SK-N-SH (cell line): ENCODE measurements at regions not wholly inside any gene's neighbourhood (a gene's known extent, or its start where the extent isn't known, plus 50 kb on each side); places are given as distances from the start of the nearest gene placed in this dataset.
A peak's percentile ranks its signal among the peaks of the same experiment; 100 is the strongest.

Experiments
- CTCF ChIA-PET: fragments of 300-600, 350-600 bp; formaldehyde crosslinking; extraction: SDS; loops from one replicate; lab custom pipeline; 2021; lab: Yijun Ruan, JAX
- POLR2A ChIA-PET: fragments of 350-600 bp; sonication (Branson Sonifier 250); formaldehyde crosslinking; extraction: SDS; loops from one replicate; lab custom pipeline; 2020; ENCODE audit warnings: antibody characterized with exemption, inconsistent platforms; lab: Yijun Ruan, JAX
- DNase-seq: peaks from one replicate; pipeline ENCODE4 v3.0.0; 2012
- H2AFZ ChIP-seq: fragments of 200-600 bp; sonication (generic); 2 replicates; pipeline ENCODE4 v1.8.1; 2016; ENCODE audit warnings: antibody characterized with exemption, mild to moderate bottlenecking, low read depth
- H3F3A ChIP-seq: fragments of 200-600 bp; sonication (generic); replicated peaks from 2 replicates; pipeline ENCODE3; 2016; ENCODE audit warnings: antibody characterized with exemption, mild to moderate bottlenecking; ENCODE audit not compliant: insufficient read depth
- H3K27ac ChIP-seq, 2 experiments: fragments of 200-500 bp in 1 of 2; fragments of 200-600 bp in 1 of 2; sonication (Bioruptor generic) in 1 of 2; sonication (generic), shearing (Covaris generic) in 1 of 2; 2 replicates each; pipeline versions ENCODE4 v1.5.1 to v1.6.1; 2014 to 2016; ENCODE audit warnings: low read depth in 2 of 2, inconsistent platforms in 1 of 2, low read length in 1 of 2, mild to moderate bottlenecking in 1 of 2, mixed read lengths in 1 of 2
- H3K27me3 ChIP-seq: fragments of 200-600 bp; sonication (generic), shearing (Covaris generic); 2 replicates; pipeline ENCODE4 v1.6.1; 2016; ENCODE audit warnings: mixed run types; ENCODE audit not compliant: insufficient read depth
- H3K36me3 ChIP-seq, 2 experiments: fragments of 200-500 bp in 1 of 2; fragments of 200-600 bp in 1 of 2; sonication (Bioruptor generic) in 1 of 2; sonication (generic) in 1 of 2; replicated peaks in 1 of 2; 2 replicates each; pipeline versions ENCODE3 to v1.5.1; 2014 to 2016; ENCODE audit warnings: low read length in 1 of 2, mild to moderate bottlenecking in 1 of 2; ENCODE audit not compliant: insufficient read depth in 2 of 2, control insufficient read depth in 1 of 2
- H3K4me1 ChIP-seq, 2 experiments: fragments of 200-500 bp in 1 of 2; fragments of 200-600 bp in 1 of 2; sonication (Bioruptor generic) in 1 of 2; sonication (generic), shearing (Covaris generic) in 1 of 2; 2 replicates each; pipeline versions ENCODE4 v1.5.1 to v1.6.1; 2014 to 2016; ENCODE audit warnings: low read depth in 1 of 2, low read length in 1 of 2, mixed run types in 1 of 2; ENCODE audit not compliant: insufficient read depth in 2 of 2, control insufficient read depth in 1 of 2
- H3K4me2 ChIP-seq: fragments of 200-600 bp; sonication (generic), shearing (Covaris generic); 2 replicates; pipeline ENCODE4 v1.6.1; 2017; ENCODE audit warnings: mixed run types
- H3K4me3 ChIP-seq, 2 experiments: fragments of 200-500 bp in 1 of 2; fragments of 200-600 bp in 1 of 2; sonication (Bioruptor generic) in 1 of 2; sonication (generic), shearing (Covaris generic) in 1 of 2; 2 replicates each; pipeline versions ENCODE4 v1.5.1 to v1.8.1; 2014 to 2016; ENCODE audit warnings: low read depth in 2 of 2, inconsistent platforms in 1 of 2, low read length in 1 of 2, mild to moderate bottlenecking in 1 of 2, mixed read lengths in 1 of 2, moderate library complexity in 1 of 2
- H3K79me2 ChIP-seq: fragments of 200-600 bp; sonication (generic); 2 replicates; pipeline ENCODE4 v1.8.1; 2017; ENCODE audit warnings: mild to moderate bottlenecking; ENCODE audit not compliant: insufficient read depth
- H3K9ac ChIP-seq: fragments of 200-600 bp; sonication (generic); 2 replicates; pipeline ENCODE4 v1.6.1; 2017; ENCODE audit warnings: mixed run types
- H3K9me2 ChIP-seq: fragments of 200-600 bp; sonication (generic); 2 replicates; pipeline ENCODE4 v1.6.1; 2017; ENCODE audit warnings: mixed run types
- H3K9me3 ChIP-seq: fragments of 200-600 bp; sonication (generic); 2 replicates; pipeline ENCODE4 v1.6.1; 2017; ENCODE audit warnings: mixed run types, mild to moderate bottlenecking, moderate library complexity
- H4K20me1 ChIP-seq: fragments of 200-600 bp; sonication (generic); 2 replicates; pipeline ENCODE4 v1.6.1; 2017; ENCODE audit warnings: mild to moderate bottlenecking, mixed run types; ENCODE audit not compliant: insufficient read depth
- CHD2 ChIP-seq: fragments of 150-350 bp; IDR thresholded peaks from 2 replicates; pipeline ENCODE4 v1.6.1; 2018; ENCODE audit warnings: low read length; ENCODE audit not compliant: partially characterized antibody
- ELF1 ChIP-seq: IDR thresholded peaks from 2 replicates; pipeline ENCODE4 v1.4.0; 2012
- EP300 ChIP-seq, 2 experiments: IDR thresholded peaks; 2 replicates each; pipeline versions ENCODE4 v1.4.0 to v1.6.1; 2012; ENCODE audit warnings: borderline replicate concordance in 1 of 2, low read depth in 1 of 2, low read length in 1 of 2
- EZH2phosphoT487 ChIP-seq: fragments of 200-600 bp; sonication (generic); IDR thresholded peaks from 2 replicates; pipeline ENCODE4 v1.6.1; 2017; ENCODE audit warnings: low read depth, mixed run types, mild to moderate bottlenecking, antibody characterized with exemption, moderate library complexity, borderline replicate concordance
- FOSL2 ChIP-seq: IDR thresholded peaks from 2 replicates; pipeline ENCODE4 v1.4.0; 2012; ENCODE audit warnings: low read depth, mild to moderate bottlenecking, moderate library complexity, borderline replicate concordance
- FOXJ3 ChIP-seq: sonication (generic); formaldehyde crosslinking; IDR thresholded peaks from 2 replicates; pipeline ENCODE4 v1.5.1; 2020; ENCODE audit warnings: mild to moderate bottlenecking, missing genetic modification reagents
- FOXM1 ChIP-seq: IDR thresholded peaks from 2 replicates; pipeline ENCODE4 v1.4.0; 2012; ENCODE audit warnings: low read depth, mild to moderate bottlenecking
- MEF2A ChIP-seq: IDR thresholded peaks from 2 replicates; pipeline ENCODE4 v1.4.0; 2012; ENCODE audit warnings: low read depth, borderline replicate concordance
- NFIC ChIP-seq: IDR thresholded peaks from 2 replicates; pipeline ENCODE4 v1.4.0; 2012; ENCODE audit warnings: borderline replicate concordance
- POLR2AphosphoS5 ChIP-seq: IDR thresholded peaks from 2 replicates; pipeline ENCODE4 v1.6.1; 2012; ENCODE audit warnings: low read depth, low read length
- RFX5 ChIP-seq: IDR thresholded peaks from 2 replicates; pipeline ENCODE4 v1.6.1; 2012; ENCODE audit warnings: mild to moderate bottlenecking, improper control_type of control experiment, low read length
- TAF1 ChIP-seq: IDR thresholded peaks from 2 replicates; pipeline ENCODE4 v1.6.1; 2012; ENCODE audit warnings: low read depth, mild to moderate bottlenecking, low read length, moderate library complexity, borderline replicate concordance
- TCF12 ChIP-seq: IDR thresholded peaks from 2 replicates; pipeline ENCODE4 v1.4.0; 2012
- TEAD4 ChIP-seq: IDR thresholded peaks from 2 replicates; pipeline ENCODE4 v1.4.0; 2012; ENCODE audit warnings: mild to moderate bottlenecking, borderline replicate concordance; ENCODE audit not compliant: insufficient read depth
- whole genome bisulfite sequencing: methylation state at CpG from one replicate; pipeline ENCODE4 v1.1.6; 2017; ENCODE audit warnings: low lambda C conversion rate; 5-methylcytosine and 5-hydroxymethylcytosine counted together
- TF ChIP-seq, protein P1 (sequence below): IDR thresholded peaks from 2 replicates; pipeline ENCODE4; 2012
- TF ChIP-seq, protein P2 (sequence below): IDR thresholded peaks from 2 replicates; pipeline ENCODE4 v1.4.0; 2012; ENCODE audit warnings: low read depth, borderline replicate concordance
- TF ChIP-seq, protein P3 (sequence below): IDR thresholded peaks from 2 replicates; pipeline ENCODE4 v1.4.0; 2012; ENCODE audit warnings: low read depth
- TF ChIP-seq, protein P4 (sequence below): IDR thresholded peaks from 2 replicates; pipeline ENCODE4 v1.6.1; 2012; ENCODE audit warnings: mild to moderate bottlenecking, low read depth, low read length, moderate library complexity

DNA sequence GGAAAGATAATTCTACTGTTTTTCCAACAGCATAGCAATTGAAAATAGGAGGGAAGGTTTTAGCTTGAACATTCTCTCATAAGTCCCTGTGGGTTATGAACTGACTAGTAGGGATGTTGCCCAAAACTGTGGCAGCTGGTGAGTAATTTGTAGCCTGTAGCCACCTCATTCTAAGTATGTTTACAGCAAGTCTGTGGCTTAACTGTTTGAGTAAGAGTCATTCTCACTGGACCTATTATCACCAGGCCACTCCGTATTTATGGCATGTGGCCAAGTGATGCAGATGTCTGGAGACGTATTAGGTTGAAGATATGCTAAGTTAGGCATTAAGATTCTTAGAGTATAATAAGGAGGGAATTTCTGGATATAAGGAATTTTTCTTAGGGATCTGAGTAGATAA is 458.3 kb downstream of the ETNK1 start:
- no peak overlapping the region for H3K4me3 ChIP-seq
- no peaks in the 10 kb centered on the region for H3K79me2 ChIP-seq
- no peaks in the 10 kb centered on the region for H3K36me3 ChIP-seq
- POLR2A ChIA-PET: no interaction called here
- no peak overlapping the region for H3K4me2 ChIP-seq
- H2AFZ ChIP-seq: no peak overlapping the region
- H3K9me2 ChIP-seq: no peaks in the 10 kb centered on the region
- no peak for DNase-seq
- H3K9me3 ChIP-seq: no peaks in the 10 kb centered on the region
- TF ChIP-seq ELF1: no peak
- peak; percentile 38; the same call in 1 of the 2 replicates for TF ChIP-seq NFIC
- TF ChIP-seq EZH2phosphoT487: no peak
- TF ChIP-seq TCF12: peak; percentile 42; the same call in 1 of the 2 replicates
- no peak for TF ChIP-seq POLR2AphosphoS5
- no peak for TF ChIP-seq FOXJ3
- no peak for TF ChIP-seq FOSL2
- TF ChIP-seq, protein P1, sequence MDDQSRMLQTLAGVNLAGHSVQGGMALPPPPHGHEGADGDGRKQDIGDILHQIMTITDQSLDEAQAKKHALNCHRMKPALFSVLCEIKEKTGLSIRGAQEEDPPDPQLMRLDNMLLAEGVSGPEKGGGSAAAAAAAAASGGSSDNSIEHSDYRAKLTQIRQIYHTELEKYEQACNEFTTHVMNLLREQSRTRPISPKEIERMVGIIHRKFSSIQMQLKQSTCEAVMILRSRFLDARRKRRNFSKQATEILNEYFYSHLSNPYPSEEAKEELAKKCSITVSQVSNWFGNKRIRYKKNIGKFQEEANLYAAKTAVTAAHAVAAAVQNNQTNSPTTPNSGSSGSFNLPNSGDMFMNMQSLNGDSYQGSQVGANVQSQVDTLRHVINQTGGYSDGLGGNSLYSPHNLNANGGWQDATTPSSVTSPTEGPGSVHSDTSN: no peak
- no peaks in the 10 kb centered on the region for H4K20me1 ChIP-seq
- peaks cover 0 to 4% of the 10 kb centered on the region in 2 experiments; a peak in 2 of 4 replicates for H3K4me1 ChIP-seq
- peak overlapping the region in 1 of 2 experiments; percentile 43; a peak in 1 of 4 replicates for H3K27ac ChIP-seq
- no peak overlapping the region for H3K9ac ChIP-seq
- CTCF ChIA-PET: interaction anchor here (1.5 kb wide), 1 partner anchor 15 kb away, joined by 4 read pairs; no protein-coding TSS in a partner anchor
- H3K27me3 ChIP-seq: no peaks in the 10 kb centered on the region
- H3F3A ChIP-seq: peaks cover 13% of the 10 kb centered on the region
- WGBS: 3% methylated on average over 2 of the region's 2 CpGs

DNA sequence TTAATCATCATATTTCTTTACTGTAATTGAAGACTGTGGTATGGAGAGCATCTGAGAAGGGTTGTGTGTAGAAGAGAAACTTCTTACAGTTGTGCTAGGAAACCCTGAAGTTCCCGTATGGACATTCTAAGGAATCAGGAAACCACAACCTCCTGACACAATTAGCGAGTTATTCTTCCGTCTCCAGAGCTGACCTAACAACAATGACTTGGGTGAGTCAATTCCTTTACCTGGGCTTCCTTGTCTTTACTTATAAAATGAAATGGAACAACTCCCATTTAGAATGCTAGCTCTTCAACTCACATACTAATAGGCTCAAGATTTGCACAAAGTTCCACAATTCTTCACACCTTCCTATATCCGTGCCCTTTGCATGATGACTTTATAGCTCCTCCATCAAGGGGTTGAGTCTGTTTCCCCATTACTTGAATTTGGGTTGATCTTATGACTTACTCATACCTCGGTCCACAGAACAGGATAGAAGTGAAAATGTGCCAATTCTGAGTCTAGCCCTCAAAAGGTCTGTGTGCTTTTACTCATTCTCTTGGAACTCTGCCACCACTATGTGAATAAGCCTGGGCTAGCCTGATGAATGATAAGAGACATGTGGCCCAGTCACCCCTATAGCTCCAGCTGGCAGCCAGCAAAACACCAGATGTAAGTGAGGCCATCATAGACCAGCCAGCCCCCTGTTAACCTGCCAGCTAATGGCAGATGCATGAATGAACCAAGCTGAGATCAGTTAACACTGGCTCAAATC is 459.4 kb downstream of the ETNK1 start:
- Histone ChIP-seq H3K79me2 (no peaks in the 10 kb centered on the region), H2AFZ (no peak overlapping the region), H3K4me1 (peaks cover 0 to 4% of the 10 kb centered on the region in 2 experiments; a peak in 2 of 4 replicates), H3K9me3 (no peaks in the 10 kb centered on the region), H3F3A (peaks cover 13% of the 10 kb centered on the region), H3K36me3 (no peaks in the 10 kb centered on the region), H3K27me3 (no peaks in the 10 kb centered on the region), H3K9me2 (no peaks in the 10 kb centered on the region), H3K9ac (no peak overlapping the region), H3K4me3 (no peak overlapping the region), H3K4me2 (no peak overlapping the region), H3K27ac (peak overlapping the region; percentile 24 to 91; a peak in 3 of 4 replicates), H4K20me1 (no peaks in the 10 kb centered on the region)
- DNase-seq: peak; percentile 63
- WGBS: 6% methylated on average over 5 of the region's 5 CpGs
- ChIA-PET POLR2A (no interaction called here), CTCF (interaction anchor here (1.5 kb wide), 1 partner anchor 14 kb away, joined by 4 read pairs; no protein-coding TSS in a partner anchor)
- TF ChIP-seq FOXM1 (0 out of 2 replicates have a peak, but pooled peaks have one; percentile 42), FOSL2 (peak; percentile 55; the same call in 1 of the 2 replicates), TEAD4 (peak; percentile 38; the same call in 1 of the 2 replicates), MEF2A (0 out of 2 replicates have a peak, but pooled peaks have one; percentile 9), TAF1 (no peak), EP300 (IDR thresholded peaks at IDR 0.05; ENCODE audit: borderline replicate concordance in 1 of 2, low read depth in 1 of 2, low read length in 1 of 2) (peak; percentile 50 to 71; a peak in 2 of 4 replicates), RFX5 (no peak), EZH2phosphoT487 (no peak), CHD2 (peak; percentile 86), TCF12 (peak; percentile 97)
- TF ChIP-seq, protein P2, sequence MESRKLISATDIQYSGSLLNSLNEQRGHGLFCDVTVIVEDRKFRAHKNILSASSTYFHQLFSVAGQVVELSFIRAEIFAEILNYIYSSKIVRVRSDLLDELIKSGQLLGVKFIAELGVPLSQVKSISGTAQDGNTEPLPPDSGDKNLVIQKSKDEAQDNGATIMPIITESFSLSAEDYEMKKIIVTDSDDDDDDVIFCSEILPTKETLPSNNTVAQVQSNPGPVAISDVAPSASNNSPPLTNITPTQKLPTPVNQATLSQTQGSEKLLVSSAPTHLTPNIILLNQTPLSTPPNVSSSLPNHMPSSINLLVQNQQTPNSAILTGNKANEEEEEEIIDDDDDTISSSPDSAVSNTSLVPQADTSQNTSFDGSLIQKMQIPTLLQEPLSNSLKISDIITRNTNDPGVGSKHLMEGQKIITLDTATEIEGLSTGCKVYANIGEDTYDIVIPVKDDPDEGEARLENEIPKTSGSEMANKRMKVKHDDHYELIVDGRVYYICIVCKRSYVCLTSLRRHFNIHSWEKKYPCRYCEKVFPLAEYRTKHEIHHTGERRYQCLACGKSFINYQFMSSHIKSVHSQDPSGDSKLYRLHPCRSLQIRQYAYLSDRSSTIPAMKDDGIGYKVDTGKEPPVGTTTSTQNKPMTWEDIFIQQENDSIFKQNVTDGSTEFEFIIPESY: peak; percentile 24; the same call in 1 of the 2 replicates
- TF ChIP-seq, protein P3, sequence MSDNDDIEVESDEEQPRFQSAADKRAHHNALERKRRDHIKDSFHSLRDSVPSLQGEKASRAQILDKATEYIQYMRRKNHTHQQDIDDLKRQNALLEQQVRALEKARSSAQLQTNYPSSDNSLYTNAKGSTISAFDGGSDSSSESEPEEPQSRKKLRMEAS: peak; percentile 91
- TF ChIP-seq, protein P4, sequence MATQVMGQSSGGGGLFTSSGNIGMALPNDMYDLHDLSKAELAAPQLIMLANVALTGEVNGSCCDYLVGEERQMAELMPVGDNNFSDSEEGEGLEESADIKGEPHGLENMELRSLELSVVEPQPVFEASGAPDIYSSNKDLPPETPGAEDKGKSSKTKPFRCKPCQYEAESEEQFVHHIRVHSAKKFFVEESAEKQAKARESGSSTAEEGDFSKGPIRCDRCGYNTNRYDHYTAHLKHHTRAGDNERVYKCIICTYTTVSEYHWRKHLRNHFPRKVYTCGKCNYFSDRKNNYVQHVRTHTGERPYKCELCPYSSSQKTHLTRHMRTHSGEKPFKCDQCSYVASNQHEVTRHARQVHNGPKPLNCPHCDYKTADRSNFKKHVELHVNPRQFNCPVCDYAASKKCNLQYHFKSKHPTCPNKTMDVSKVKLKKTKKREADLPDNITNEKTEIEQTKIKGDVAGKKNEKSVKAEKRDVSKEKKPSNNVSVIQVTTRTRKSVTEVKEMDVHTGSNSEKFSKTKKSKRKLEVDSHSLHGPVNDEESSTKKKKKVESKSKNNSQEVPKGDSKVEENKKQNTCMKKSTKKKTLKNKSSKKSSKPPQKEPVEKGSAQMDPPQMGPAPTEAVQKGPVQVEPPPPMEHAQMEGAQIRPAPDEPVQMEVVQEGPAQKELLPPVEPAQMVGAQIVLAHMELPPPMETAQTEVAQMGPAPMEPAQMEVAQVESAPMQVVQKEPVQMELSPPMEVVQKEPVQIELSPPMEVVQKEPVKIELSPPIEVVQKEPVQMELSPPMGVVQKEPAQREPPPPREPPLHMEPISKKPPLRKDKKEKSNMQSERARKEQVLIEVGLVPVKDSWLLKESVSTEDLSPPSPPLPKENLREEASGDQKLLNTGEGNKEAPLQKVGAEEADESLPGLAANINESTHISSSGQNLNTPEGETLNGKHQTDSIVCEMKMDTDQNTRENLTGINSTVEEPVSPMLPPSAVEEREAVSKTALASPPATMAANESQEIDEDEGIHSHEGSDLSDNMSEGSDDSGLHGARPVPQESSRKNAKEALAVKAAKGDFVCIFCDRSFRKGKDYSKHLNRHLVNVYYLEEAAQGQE: no peak
